ENCODE measurements at regions not wholly inside any gene's neighbourhood (a gene's known extent, or its start where the extent isn't known, plus 50 kb on each side); places are given as distances from the start of the nearest gene placed in this dataset.

GRCh38 chr6:41427642-41428335 is 92.4 kb downstream of the NCR2 start:
- no peak overlapping the region for H3K27ac ChIP-seq (ENCODE audit: low read depth, low read length, poor library complexity, severe bottlenecking)
- H3K9me3 ChIP-seq (ENCODE audit: low read length), result no peaks in the 10 kb centered on the region
- H2AFZ ChIP-seq (ENCODE audit: low read length), result no peak overlapping the region
- no peaks in the 10 kb centered on the region for H4K20me1 ChIP-seq (ENCODE audit: insufficient read depth, low read length)
- H3K4me1 ChIP-seq (ENCODE audit: insufficient read depth, low read length, severe bottlenecking), result no peaks in the 10 kb centered on the region
- H3K36me3 ChIP-seq (ENCODE audit: insufficient read depth, low read length), result no peaks in the 10 kb centered on the region
- 0 out of 2 replicates have a peak, but pooled peaks cover 8% of the 10 kb centered on the region for H3K27me3 ChIP-seq (ENCODE audit: insufficient read depth, low read length)
- H3K9me2 ChIP-seq (ENCODE audit: low read depth, low read length), result no peaks in the 10 kb centered on the region
- H3F3A ChIP-seq (ENCODE audit: insufficient read depth, low read length), result no peaks in the 10 kb centered on the region
- TF ChIP-seq EZH2 (IDR thresholded peaks at IDR 0.05; ENCODE audit: borderline replicate concordance, low read length), result no peak
- TF ChIP-seq, protein P1, sequence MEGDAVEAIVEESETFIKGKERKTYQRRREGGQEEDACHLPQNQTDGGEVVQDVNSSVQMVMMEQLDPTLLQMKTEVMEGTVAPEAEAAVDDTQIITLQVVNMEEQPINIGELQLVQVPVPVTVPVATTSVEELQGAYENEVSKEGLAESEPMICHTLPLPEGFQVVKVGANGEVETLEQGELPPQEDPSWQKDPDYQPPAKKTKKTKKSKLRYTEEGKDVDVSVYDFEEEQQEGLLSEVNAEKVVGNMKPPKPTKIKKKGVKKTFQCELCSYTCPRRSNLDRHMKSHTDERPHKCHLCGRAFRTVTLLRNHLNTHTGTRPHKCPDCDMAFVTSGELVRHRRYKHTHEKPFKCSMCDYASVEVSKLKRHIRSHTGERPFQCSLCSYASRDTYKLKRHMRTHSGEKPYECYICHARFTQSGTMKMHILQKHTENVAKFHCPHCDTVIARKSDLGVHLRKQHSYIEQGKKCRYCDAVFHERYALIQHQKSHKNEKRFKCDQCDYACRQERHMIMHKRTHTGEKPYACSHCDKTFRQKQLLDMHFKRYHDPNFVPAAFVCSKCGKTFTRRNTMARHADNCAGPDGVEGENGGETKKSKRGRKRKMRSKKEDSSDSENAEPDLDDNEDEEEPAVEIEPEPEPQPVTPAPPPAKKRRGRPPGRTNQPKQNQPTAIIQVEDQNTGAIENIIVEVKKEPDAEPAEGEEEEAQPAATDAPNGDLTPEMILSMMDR (IDR thresholded peaks at IDR 0.05; ENCODE audit: low read length), result no peak
- H3K9ac ChIP-seq (ENCODE audit: low read length), result no peak overlapping the region
- H3K4me2 ChIP-seq (ENCODE audit: low read length), result no peak overlapping the region
- no peaks in the 10 kb centered on the region for H3K79me2 ChIP-seq (ENCODE audit: insufficient read depth, low read length)
- H3K4me3 ChIP-seq (ENCODE audit: low read depth, low read length, poor library complexity, severe bottlenecking), result no peak overlapping the region

DNA sequence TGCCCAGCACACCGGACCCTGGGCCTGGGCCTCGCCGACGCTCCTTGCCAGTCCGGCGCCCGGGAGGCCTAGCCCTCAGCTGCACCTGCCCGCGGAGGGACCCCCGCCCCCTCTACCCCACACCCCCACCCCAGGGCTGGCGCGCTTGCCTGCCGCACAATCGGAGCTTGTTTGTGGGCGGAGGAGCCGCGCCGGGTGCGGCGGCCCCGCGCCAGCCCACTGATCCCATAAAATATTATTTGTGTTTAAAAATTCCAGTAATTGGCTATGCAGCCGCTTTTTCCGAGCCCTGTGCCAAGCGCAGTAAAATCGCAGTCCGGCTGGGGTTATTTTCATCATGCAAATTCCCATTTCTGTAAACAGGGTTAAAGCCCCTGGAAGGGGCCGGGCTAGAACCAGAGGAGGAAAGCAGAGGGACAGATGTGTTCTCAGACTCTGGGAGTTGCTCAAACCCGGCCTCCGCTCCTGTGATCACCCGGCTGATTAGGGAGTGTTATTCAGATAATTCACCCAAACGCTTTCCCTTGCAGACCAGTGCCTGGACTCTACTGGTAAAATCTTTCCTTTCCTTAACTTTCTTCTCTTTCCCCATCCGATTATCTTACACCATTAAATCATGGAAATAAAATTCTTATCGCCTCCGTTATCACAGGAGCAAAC is 93.1 kb downstream of the NCR2 start:
- no peak overlapping the region for H3K4me3 ChIP-seq (ENCODE audit: low read depth, low read length, poor library complexity, severe bottlenecking)
- H3K4me2 ChIP-seq (ENCODE audit: low read length), result no peak overlapping the region

DNA sequence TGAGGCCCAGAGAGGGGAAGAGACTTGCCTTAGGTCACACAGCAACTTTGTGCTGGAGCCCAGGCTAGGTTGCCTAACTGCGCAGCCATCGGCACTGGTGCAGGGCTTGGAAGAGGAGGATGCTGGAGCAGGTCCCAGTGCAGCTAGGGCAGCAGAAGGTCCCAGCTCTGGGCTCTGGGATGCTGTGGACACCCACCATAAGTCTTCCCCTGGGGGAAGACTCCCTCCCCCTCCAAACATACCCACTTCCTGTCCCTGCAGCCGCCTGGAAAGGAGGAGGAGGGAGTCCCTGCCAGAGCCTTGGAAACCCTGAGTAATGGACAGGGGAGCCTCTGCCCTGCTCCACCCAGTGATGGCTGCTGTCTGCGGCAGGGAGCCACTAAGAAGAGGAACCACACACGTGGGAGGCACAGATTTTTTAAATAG is 93.6 kb downstream of the NCR2 start:
- Histone ChIP-seq H4K20me1 (ENCODE audit: insufficient read depth, low read length) (no peaks in the 10 kb centered on the region), H3K36me3 (ENCODE audit: insufficient read depth, low read length) (no peaks in the 10 kb centered on the region), H3F3A (ENCODE audit: insufficient read depth, low read length) (no peaks in the 10 kb centered on the region), H3K9me2 (ENCODE audit: low read depth, low read length) (no peaks in the 10 kb centered on the region), H2AFZ (ENCODE audit: low read length) (no peak overlapping the region), H3K9me3 (ENCODE audit: low read length) (no peaks in the 10 kb centered on the region), H3K4me1 (ENCODE audit: insufficient read depth, low read length, severe bottlenecking) (no peaks in the 10 kb centered on the region), H3K4me2 (ENCODE audit: low read length) (no peak overlapping the region), H3K4me3 (ENCODE audit: low read depth, low read length, poor library complexity, severe bottlenecking) (no peak overlapping the region), H3K27ac (ENCODE audit: low read depth, low read length, poor library complexity, severe bottlenecking) (no peak overlapping the region), H3K9ac (ENCODE audit: low read length) (no peak overlapping the region), H3K79me2 (ENCODE audit: insufficient read depth, low read length) (no peaks in the 10 kb centered on the region), H3K27me3 (ENCODE audit: insufficient read depth, low read length) (0 out of 2 replicates have a peak, but pooled peaks cover 8% of the 10 kb centered on the region)
- no peak for TF ChIP-seq EZH2 (IDR thresholded peaks at IDR 0.05; ENCODE audit: borderline replicate concordance, low read length)
- TF ChIP-seq, protein P1 (IDR thresholded peaks at IDR 0.05; ENCODE audit: low read length), result no peak

More for the DNA sequence above, 93.1 kb downstream of the NCR2 start:
- no peak overlapping the region for H3K27ac ChIP-seq (ENCODE audit: low read depth, low read length, poor library complexity, severe bottlenecking)
- H3K9me3 ChIP-seq (ENCODE audit: low read length), result no peaks in the 10 kb centered on the region
- no peaks in the 10 kb centered on the region for H4K20me1 ChIP-seq (ENCODE audit: insufficient read depth, low read length)
- no peaks in the 10 kb centered on the region for H3K9me2 ChIP-seq (ENCODE audit: low read depth, low read length)
- H3K79me2 ChIP-seq (ENCODE audit: insufficient read depth, low read length), result no peaks in the 10 kb centered on the region
- TF ChIP-seq, protein P1 (IDR thresholded peaks at IDR 0.05; ENCODE audit: low read length), result no peak; the same call in 1 of the 2 replicates
- no peak for TF ChIP-seq EZH2 (IDR thresholded peaks at IDR 0.05; ENCODE audit: borderline replicate concordance, low read length)
- no peak overlapping the region for H2AFZ ChIP-seq (ENCODE audit: low read length)
- no peak overlapping the region for H3K9ac ChIP-seq (ENCODE audit: low read length)
- no peaks in the 10 kb centered on the region for H3K4me1 ChIP-seq (ENCODE audit: insufficient read depth, low read length, severe bottlenecking)
- no peaks in the 10 kb centered on the region for H3F3A ChIP-seq (ENCODE audit: insufficient read depth, low read length)
- H3K36me3 ChIP-seq (ENCODE audit: insufficient read depth, low read length), result no peaks in the 10 kb centered on the region
- H3K27me3 ChIP-seq (ENCODE audit: insufficient read depth, low read length), result 0 out of 2 replicates have a peak, but pooled peaks cover 8% of the 10 kb centered on the region

Data from OCI-LY1 (cell line).